ENCODE measurements at regions not wholly inside any gene's neighbourhood (a gene's known extent, or its start where the extent isn't known, plus 50 kb on each side); places are given as distances from the start of the nearest gene placed in this dataset.

- DNase-seq: no peak
Observed at GRCh38 chr6:2502096-2502997, 248.4 kb downstream of the MYLK4 start.

- DNase-seq: no peak
Observed at GRCh38 chr6:2497922-2498623, 252.6 kb downstream of the MYLK4 start.

- DNase-seq: no peak
Observed at GRCh38 chr6:2496291-2496690, 250.9 kb upstream of the GMDS start.

GRCh38 chr6:2492686-2493523 is 247.5 kb upstream of the GMDS start:
- DNase-seq: no peak

GRCh38 chr6:2491137-2491536 is 245.7 kb upstream of the GMDS start:
- DNase-seq: no peak

DNA sequence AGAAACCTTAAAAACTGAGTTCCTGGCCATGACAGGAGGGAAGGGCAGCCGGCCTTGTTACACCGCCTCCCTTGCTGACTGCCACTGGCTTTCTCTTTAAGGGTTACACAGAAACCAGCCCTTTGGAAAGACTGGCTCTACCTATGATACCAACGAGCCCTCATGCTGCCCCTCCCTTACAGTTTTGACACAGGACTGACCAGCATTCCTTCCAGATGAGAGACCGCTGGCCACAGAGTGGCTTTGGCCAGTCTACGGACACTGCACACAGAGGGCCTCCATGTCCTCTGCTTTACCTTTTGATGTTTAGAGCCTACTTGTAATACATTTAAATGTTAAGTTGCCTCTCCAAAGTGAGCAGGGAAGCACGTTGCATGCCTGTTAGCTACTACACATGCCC is 243.2 kb upstream of the GMDS start:
- DNase-seq: no peak

DNA sequence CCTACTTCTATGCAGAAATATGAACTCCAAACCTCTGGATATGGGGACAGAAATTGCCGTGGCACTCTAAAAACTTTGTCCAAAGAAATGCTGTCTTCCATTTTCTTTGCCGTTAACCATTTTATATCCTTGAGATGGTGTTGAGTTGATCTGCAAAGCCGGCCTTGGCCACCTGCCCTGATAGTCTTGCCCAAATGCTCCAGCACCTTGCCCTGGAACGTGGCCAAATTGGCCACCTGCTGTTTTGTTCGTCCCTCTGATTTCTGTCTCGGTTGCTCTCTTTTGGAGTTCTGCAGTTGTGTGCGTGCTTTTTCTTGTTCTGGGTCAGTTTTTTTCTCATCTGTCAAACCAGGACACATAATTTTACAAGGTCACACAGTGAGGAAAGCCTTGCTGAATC is 239.7 kb upstream of the GMDS start:
- DNase-seq: no peak

GRCh38 chr6:2482773-2483172 is 237.4 kb upstream of the GMDS start:
- DNase-seq: no peak

- DNase-seq: no peak
Observed at GRCh38 chr6:2481307-2481706, 235.9 kb upstream of the GMDS start.

- no peak for DNase-seq
Observed at GRCh38 chr6:2480267-2480966, 235.0 kb upstream of the GMDS start.

GRCh38 chr6:2478200-2478599 is 232.8 kb upstream of the GMDS start:
- DNase-seq: no peak

GRCh38 chr6:2477666-2478065 is 232.3 kb upstream of the GMDS start:
- no peak for DNase-seq

DNA sequence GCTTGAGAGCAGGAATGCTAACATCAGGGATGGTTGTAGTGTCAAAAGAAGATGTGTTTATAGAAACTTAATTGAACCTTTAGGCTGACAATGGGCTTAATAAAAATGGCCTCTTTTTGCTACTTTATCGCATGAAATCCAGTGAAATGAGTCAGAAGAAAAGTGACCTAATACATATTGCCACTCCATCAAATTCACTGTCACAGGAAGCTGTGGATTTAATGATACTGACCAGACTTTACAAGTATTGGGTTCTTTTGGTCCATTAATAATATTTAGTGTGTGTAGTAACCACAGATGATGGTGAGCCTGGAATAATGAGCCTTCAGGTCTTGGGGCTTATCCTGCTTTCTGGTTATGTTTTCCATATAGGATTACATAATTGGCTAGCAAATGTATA is 231.8 kb upstream of the GMDS start:
- no peak for DNase-seq

GRCh38 chr6:2476376-2476775 is 231.0 kb upstream of the GMDS start:
- DNase-seq: no peak

DNA sequence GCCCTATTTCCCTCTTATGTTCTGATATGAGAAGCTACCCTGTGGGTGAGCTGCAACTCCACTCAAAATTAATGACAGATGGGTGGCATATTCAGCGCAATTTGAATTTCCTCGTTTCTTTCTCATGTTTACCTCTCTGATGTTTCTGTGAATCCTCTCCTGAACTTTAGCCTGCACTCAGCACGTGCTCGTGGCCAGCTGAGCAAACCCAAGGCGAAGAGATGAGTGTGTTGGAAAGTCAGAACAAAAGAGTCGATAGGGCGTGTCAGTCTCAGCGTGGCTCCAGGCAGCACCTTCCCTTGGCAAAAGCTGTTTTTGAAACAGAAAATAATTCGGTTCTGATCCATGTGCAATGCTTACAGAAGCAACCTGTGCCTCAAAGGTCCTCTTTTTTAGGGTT is 226.1 kb upstream of the GMDS start:
- DNase-seq: no peak

DNA sequence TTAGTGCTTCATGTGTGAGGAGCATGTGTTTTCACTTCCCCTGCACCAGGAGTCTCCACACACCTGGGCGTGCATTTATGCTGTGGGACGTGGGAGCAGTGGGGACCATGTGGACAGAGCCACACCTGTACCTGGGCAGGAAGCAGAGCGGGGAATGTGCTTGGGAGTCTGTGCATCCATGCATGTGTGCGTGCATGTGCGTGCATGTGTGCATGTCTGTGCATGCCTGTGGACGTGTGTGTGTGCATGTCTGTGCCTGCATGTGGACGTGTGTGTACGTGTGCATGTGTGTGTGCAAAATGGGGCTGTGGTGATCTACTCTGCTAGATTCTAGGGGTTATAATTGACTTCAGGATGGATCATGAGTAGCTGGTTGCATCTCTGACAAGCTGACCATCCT is 224.0 kb upstream of the GMDS start:
- DNase-seq: no peak

DNA sequence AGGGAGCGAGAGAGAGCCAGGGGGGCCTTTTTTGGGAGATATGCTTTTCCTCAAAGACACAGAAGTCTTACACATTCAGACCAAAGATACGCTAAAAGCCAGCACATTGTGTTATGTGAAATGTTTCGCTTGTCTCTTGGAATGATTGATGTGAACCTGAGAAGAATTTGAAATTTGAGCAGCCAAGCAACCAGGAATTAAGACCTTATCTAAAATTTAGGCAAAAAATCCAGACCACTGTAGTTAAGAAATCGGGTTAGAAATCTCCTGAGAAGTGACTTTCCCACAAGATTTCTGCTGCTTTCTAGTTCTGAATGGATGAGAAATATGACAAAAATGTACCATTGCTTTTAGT is 223.2 kb upstream of the GMDS start:
- no peak for DNase-seq

- no peak for DNase-seq
Observed at GRCh38 chr6:2467929-2468600, 222.7 kb upstream of the GMDS start.

- DNase-seq: no peak
Observed at GRCh38 chr6:2465336-2465735, 219.9 kb upstream of the GMDS start.

DNA sequence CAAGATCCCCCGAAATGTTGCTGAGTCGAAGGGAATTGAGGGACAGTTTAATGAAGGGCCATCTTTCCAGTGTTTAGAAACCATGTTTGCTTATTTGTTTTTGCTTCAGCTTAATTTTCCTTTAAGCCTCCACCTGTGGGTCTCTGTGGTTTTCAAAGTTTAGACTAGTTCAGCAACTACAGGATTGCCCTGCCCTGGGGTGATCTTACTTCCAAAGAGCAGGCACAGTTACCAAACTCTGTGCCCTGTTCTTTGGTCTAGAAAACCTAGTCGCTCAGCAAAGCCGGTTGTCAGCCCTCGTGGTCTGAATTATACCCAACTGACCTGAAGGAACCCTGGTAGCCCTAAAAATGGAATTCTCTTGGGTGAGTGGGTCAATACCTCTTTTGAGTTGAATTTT is 219.2 kb upstream of the GMDS start:
- DNase-seq: no peak

DNA sequence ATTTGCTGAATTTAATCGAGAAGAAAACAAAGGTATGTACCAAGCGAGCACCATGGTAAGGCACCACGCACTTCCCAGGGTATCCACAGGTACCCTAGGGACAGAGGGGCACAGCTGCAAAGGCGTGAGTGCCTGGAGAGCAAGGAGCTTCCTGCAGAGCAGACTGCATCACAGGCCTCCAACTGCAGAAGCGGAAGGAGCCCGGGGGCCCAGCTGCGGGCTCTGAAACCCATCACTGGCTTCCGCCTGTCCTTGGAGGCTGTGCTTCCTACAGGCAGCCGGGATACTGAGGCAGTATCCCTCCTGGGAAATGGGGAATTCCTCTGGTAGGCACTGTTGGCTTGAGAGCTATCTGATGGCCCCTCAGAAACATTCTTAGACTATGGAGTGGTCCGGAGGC is 217.4 kb upstream of the GMDS start:
- no peak for DNase-seq

- no peak for DNase-seq
Observed at GRCh38 chr6:2460216-2460745, 214.9 kb upstream of the GMDS start.
